B cell (primary cell): ENCODE measurements at regions not wholly inside any gene's neighbourhood (a gene's known extent, or its start where the extent isn't known, plus 50 kb on each side); places are given as distances from the start of the nearest gene placed in this dataset.

Source experiments
- EZH2 ChIP-seq: IDR thresholded peaks from 2 replicates; pipeline ENCODE4 v1.6.1; 2012; ENCODE audit warnings: borderline replicate concordance, low read depth, mild to moderate bottlenecking, moderate library complexity, low read length; ENCODE audit not compliant: insufficient read depth, poor library complexity, severe bottlenecking
- TF ChIP-seq, protein P1 (sequence below): fragments of 200-600 bp; IDR thresholded peaks from one replicate; pipeline ENCODE4 v1.8.0; 2022; ENCODE audit warnings: antibody characterized with exemption, mild to moderate bottlenecking

DNA sequence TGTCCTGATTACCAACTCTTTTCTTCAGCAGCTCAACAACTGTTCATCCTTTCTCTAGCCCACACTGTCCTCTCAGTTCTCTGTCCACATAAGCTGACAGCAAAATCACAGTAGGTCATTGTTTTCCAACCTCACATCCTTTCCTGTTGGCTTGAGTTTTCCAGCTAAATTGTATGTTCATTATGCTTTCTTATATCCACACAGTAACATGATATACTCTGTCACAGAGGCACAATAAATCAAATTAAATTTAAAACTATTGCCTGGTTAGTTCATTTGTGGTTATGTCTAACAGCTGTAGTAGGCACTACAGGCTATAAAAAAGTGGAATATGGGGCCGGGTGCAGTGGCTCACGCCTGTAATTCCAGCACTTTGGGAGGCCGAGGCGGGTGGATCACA is 179.9 kb downstream of the ETAA1 start:
- no peak for TF ChIP-seq EZH2
- TF ChIP-seq, protein P1, sequence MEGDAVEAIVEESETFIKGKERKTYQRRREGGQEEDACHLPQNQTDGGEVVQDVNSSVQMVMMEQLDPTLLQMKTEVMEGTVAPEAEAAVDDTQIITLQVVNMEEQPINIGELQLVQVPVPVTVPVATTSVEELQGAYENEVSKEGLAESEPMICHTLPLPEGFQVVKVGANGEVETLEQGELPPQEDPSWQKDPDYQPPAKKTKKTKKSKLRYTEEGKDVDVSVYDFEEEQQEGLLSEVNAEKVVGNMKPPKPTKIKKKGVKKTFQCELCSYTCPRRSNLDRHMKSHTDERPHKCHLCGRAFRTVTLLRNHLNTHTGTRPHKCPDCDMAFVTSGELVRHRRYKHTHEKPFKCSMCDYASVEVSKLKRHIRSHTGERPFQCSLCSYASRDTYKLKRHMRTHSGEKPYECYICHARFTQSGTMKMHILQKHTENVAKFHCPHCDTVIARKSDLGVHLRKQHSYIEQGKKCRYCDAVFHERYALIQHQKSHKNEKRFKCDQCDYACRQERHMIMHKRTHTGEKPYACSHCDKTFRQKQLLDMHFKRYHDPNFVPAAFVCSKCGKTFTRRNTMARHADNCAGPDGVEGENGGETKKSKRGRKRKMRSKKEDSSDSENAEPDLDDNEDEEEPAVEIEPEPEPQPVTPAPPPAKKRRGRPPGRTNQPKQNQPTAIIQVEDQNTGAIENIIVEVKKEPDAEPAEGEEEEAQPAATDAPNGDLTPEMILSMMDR = no peak
